IMR-90 (cell line): ENCODE measurements at regions not wholly inside any gene's neighbourhood (a gene's known extent, or its start where the extent isn't known, plus 50 kb on each side); places are given as distances from the start of the nearest gene placed in this dataset.

Experiments
- CEBPB ChIP-seq: IDR thresholded peaks from 2 replicates; pipeline ENCODE4 v1.6.1; 2012; ENCODE audit warnings: low read depth, low read length, improper control_type of control experiment
- NFE2L2 ChIP-seq: fragments of 150-350 bp; IDR thresholded peaks from 2 replicates; pipeline ENCODE4 v1.6.1; 2016; ENCODE audit warnings: low read depth, mild to moderate bottlenecking, low read length
- POLR2A ChIP-seq: IDR thresholded peaks from 2 replicates; pipeline ENCODE4 v1.6.1; 2012; ENCODE audit warnings: mild to moderate bottlenecking, low read depth, low read length
- RFX5 ChIP-seq: IDR thresholded peaks from 2 replicates; pipeline ENCODE4 v1.8.0; 2012; ENCODE audit warnings: low read depth, mild to moderate bottlenecking, low read length, moderate library complexity
- TF ChIP-seq, protein P1 (sequence below): conservative IDR thresholded peaks from 2 replicates; pipeline ENCODE4 v1.5.1; 2012; ENCODE audit warnings: mild to moderate bottlenecking, low read depth, low read length, improper control_type of control experiment

DNA sequence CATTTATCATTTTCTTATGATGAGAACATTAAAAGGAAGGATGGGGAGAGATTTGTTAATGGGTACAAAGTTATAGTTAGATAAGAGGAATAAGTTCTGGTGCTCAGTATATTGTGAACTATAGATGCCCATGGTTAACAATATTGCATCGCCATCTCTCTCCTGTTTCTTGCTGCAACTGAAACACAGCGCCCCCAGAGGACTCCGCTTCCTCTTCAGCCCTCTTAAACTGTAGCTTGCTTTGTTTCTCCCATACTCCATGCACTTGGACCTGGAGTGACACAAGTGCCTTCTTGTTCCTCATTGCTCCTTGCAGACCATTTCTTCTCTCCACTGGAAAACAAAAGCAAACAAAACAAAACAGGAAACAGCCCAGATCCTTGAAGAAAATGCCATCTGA is 70.1 kb upstream of the NTPCR start:
- TF ChIP-seq, protein P1, sequence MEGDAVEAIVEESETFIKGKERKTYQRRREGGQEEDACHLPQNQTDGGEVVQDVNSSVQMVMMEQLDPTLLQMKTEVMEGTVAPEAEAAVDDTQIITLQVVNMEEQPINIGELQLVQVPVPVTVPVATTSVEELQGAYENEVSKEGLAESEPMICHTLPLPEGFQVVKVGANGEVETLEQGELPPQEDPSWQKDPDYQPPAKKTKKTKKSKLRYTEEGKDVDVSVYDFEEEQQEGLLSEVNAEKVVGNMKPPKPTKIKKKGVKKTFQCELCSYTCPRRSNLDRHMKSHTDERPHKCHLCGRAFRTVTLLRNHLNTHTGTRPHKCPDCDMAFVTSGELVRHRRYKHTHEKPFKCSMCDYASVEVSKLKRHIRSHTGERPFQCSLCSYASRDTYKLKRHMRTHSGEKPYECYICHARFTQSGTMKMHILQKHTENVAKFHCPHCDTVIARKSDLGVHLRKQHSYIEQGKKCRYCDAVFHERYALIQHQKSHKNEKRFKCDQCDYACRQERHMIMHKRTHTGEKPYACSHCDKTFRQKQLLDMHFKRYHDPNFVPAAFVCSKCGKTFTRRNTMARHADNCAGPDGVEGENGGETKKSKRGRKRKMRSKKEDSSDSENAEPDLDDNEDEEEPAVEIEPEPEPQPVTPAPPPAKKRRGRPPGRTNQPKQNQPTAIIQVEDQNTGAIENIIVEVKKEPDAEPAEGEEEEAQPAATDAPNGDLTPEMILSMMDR = peak; percentile 32
- TF ChIP-seq POLR2A = no peak
- TF ChIP-seq RFX5 = no peak
- TF ChIP-seq CEBPB = no peak
- no peak for TF ChIP-seq NFE2L2
